OCI-LY3 (cell line): ENCODE measurements at regions not wholly inside any gene's neighbourhood (a gene's known extent, or its start where the extent isn't known, plus 50 kb on each side); places are given as distances from the start of the nearest gene placed in this dataset.
"Not testable (repeated sequence)": the region's sequence is repeated elsewhere in the genome, so short reads cannot be mapped to it uniquely, and the experiment has no call there.

Source experiments
- H2AFZ ChIP-seq: fragments of 200-600, 300-600 bp; shearing (Covaris generic); 2 replicates; pipeline ENCODE4 v1.6.0; 2014; ENCODE audit warnings: antibody characterized with exemption, low read depth, low read length
- H3K27ac ChIP-seq: fragments of 200-600, 300-600 bp; sonication (generic); 2 replicates; pipeline ENCODE4 v1.5.1; 2014; ENCODE audit warnings: mild to moderate bottlenecking, low read length, moderate library complexity, mixed read lengths
- H3K27me3 ChIP-seq: fragments of 200-600, 300-600 bp; sonication (generic); 2 replicates; pipeline ENCODE4 v1.6.1; 2014; ENCODE audit warnings: low read depth, low read length, mixed read lengths
- H3K36me3 ChIP-seq: fragments of 200-600, 300-600 bp; sonication (generic); replicated peaks from 2 replicates; pipeline ENCODE3; 2014; ENCODE audit warnings: low read depth, low read length, mixed read lengths
- H3K4me1 ChIP-seq: fragments of 300-600, 200-600 bp; sonication (generic); 2 replicates; pipeline ENCODE4 v1.6.1; 2014; ENCODE audit warnings: low read length, mixed read lengths
- H3K4me2 ChIP-seq: fragments of 200-600, 300-600 bp; sonication (generic); 2 replicates; pipeline ENCODE4 v1.6.1; 2014; ENCODE audit warnings: low read length, mixed read lengths
- H3K4me3 ChIP-seq: fragments of 300-600, 200-600 bp; sonication (generic); 2 replicates; pipeline ENCODE4 v1.5.1; 2014; ENCODE audit warnings: antibody characterized with exemption, mild to moderate bottlenecking, low read length, moderate library complexity
- H3K79me2 ChIP-seq: fragments of 300-600, 200-600 bp; shearing (Covaris generic); 2 replicates; pipeline ENCODE4 v1.6.1; 2014; ENCODE audit warnings: mild to moderate bottlenecking, low read length, mixed read lengths
- H3K9ac ChIP-seq: fragments of 300-600, 200-600 bp; shearing (Covaris generic); 2 replicates; pipeline ENCODE4 v1.6.0; 2014; ENCODE audit warnings: mild to moderate bottlenecking, low read length, moderate library complexity
- H3K9me3 ChIP-seq: fragments of 200-600, 300-600 bp; shearing (Covaris generic); 2 replicates; pipeline ENCODE4 v1.6.1; 2014; ENCODE audit warnings: low read length, mixed read lengths; ENCODE audit not compliant: insufficient read depth
- H4K20me1 ChIP-seq: fragments of 200-600, 300-600 bp; sonication (generic); 2 replicates; pipeline ENCODE4 v1.6.1; 2016; ENCODE audit warnings: low read length, mixed read lengths; ENCODE audit not compliant: insufficient read depth
- CTCF ChIP-seq: fragments of 200-600, 300-600 bp; sonication (generic); IDR thresholded peaks from 2 replicates; pipeline ENCODE4 v1.5.1; 2014; ENCODE audit warnings: antibody characterized with exemption, low read length, low read depth
- EZH2phosphoT487 ChIP-seq: fragments of 200-600 bp; shearing (Covaris generic); IDR thresholded peaks from 2 replicates; pipeline ENCODE4 v1.6.1; 2018; ENCODE audit warnings: antibody characterized with exemption, mixed run types, low read depth

- H3K9ac ChIP-seq = no peak overlapping the region
- H4K20me1 ChIP-seq = no peaks in the 10 kb centered on the region
- no peak overlapping the region for H3K4me3 ChIP-seq
- no peaks in the 10 kb centered on the region for H3K9me3 ChIP-seq
- peak overlapping the region; percentile 26 for H3K4me2 ChIP-seq
- peak; percentile 34 for TF ChIP-seq CTCF
- TF ChIP-seq EZH2phosphoT487 = no peak
- H3K36me3 ChIP-seq = no peaks in the 10 kb centered on the region
- H3K4me1 ChIP-seq = peaks cover 17% of the 10 kb centered on the region
- no peaks in the 10 kb centered on the region for H3K79me2 ChIP-seq
- H3K27me3 ChIP-seq = peaks cover 12% of the 10 kb centered on the region; the same call in 1 of the 2 replicates
- H2AFZ ChIP-seq = no peak overlapping the region
- H3K27ac ChIP-seq = no peak overlapping the region
Measured at GRCh38 chr22:22380098-22381030, 128.2 kb downstream of the ZNF280B start.

- H3K27ac ChIP-seq, H4K20me1 ChIP-seq, H3K9ac ChIP-seq, H3K9me3 ChIP-seq, H3K79me2 ChIP-seq, H3K36me3 ChIP-seq, H2AFZ ChIP-seq, H3K4me3 ChIP-seq, H3K4me2 ChIP-seq: not testable (repeated sequence)
- Histone ChIP-seq H3K4me1 (peaks cover 12% of the 10 kb centered on the region), H3K27me3 (peaks cover 12% of the 10 kb centered on the region; the same call in 1 of the 2 replicates)
Measured at GRCh38 chr22:22381292-22381691, 127.2 kb downstream of the ZNF280B start.

- Histone ChIP-seq H3K79me2 (no peaks in the 10 kb centered on the region), H3K4me1 (peaks cover 12% of the 10 kb centered on the region), H3K27me3 (peaks cover 12% of the 10 kb centered on the region; the same call in 1 of the 2 replicates), H3K9me3 (no peaks in the 10 kb centered on the region), H3K36me3 (no peaks in the 10 kb centered on the region), H4K20me1 (no peaks in the 10 kb centered on the region), H3K27ac (no peak overlapping the region), H3K4me3 (no peak overlapping the region), H3K4me2 (no peak overlapping the region), H2AFZ (no peak overlapping the region), H3K9ac (no peak overlapping the region)
- TF ChIP-seq EZH2phosphoT487 (no peak), CTCF (no peak)
Measured at GRCh38 chr22:22384267-22384666, 124.3 kb downstream of the ZNF280B start.

- no peaks in the 10 kb centered on the region for H3K36me3 ChIP-seq
- H2AFZ ChIP-seq = no peak overlapping the region
- H4K20me1 ChIP-seq = no peaks in the 10 kb centered on the region
- H3K79me2 ChIP-seq = no peaks in the 10 kb centered on the region
- TF ChIP-seq EZH2phosphoT487 = no peak
- no peak for TF ChIP-seq CTCF
- peaks cover 12% of the 10 kb centered on the region; the same call in 1 of the 2 replicates for H3K27me3 ChIP-seq
- no peak overlapping the region for H3K27ac ChIP-seq
- no peaks in the 10 kb centered on the region for H3K9me3 ChIP-seq
- H3K4me1 ChIP-seq = peaks cover 12% of the 10 kb centered on the region
- H3K9ac ChIP-seq = no peak overlapping the region
- H3K4me3 ChIP-seq = no peak overlapping the region
- H3K4me2 ChIP-seq = no peak overlapping the region
Measured at GRCh38 chr22:22384668-22385244, 123.8 kb downstream of the ZNF280B start.
